Suprapubic skin (tissue), 3 donors: ENCODE measurements at regions not wholly inside any gene's neighbourhood (a gene's known extent, or its start where the extent isn't known, plus 50 kb on each side); places are given as distances from the start of the nearest gene placed in this dataset.

Source experiments
- CTCF ChIP-seq, 2 donors: fragments of 200-600 bp in 1 of 2; fragments of 450-650 bp in 1 of 2; sonication (generic) in 1 of 2; IDR thresholded peaks; one replicate each; pipeline ENCODE4 v1.5.1; 2016 to 2019; ENCODE audit warnings: antibody characterized with exemption in 2 of 2, mild to moderate bottlenecking in 1 of 2, moderate library complexity in 1 of 2
- EP300 ChIP-seq: sonication (generic); formaldehyde crosslinking; IDR thresholded peaks from one replicate; pipeline ENCODE4 v1.6.1; 2017; ENCODE audit warnings: antibody characterized with exemption
- POLR2A ChIP-seq, 2 donors: fragments of 450-650 bp; IDR thresholded peaks; one replicate each; pipeline ENCODE4 v1.6.1; 2017; ENCODE audit warnings: antibody characterized with exemption in 2 of 2, mild to moderate bottlenecking in 2 of 2, moderate library complexity in 2 of 2

DNA sequence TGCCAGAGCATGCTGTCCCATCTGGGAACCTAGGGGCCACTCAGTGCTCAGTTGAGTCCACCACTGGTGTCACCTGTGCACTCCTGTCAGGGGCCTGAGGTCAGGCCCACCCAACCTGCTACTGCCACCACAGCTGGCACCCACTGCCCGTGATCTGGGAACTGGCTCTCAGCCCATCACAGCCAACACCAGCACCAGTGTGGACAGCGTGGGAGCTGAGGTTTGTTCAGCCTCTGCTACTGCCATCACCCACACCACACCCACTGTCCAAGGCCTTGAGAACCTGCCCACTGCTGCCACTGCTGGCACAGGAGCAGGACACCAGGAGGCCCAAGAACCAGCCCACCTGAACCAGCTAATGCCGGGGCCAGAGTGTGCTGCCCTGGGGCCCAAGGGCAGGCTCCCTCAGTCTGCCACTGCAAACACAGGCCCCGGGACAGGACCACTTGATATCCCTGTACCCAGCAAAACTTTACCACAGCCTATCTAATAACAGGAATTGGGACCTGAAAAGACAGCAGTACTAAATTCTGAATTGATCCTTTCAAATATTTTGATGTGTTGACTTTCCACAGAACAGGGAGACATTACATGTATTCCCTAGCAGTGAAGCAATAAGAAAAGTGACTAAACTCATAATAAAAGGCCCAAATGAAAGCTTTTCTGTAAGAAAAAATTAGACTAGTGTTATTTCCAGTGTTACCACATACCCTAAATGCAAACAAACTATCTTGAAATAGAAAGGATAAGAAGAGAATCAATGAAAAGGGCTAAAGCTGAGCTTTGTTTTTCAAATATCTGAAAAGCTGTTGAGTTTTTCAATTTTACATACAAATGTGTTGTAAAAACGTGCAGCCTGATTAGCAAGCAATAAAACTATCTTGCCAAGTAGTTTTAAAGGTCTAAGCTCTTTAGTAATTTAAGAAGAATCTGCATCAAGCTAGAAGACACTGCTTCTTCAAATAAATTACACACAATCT is 640.7 kb downstream of the METTL4 start:
- TF ChIP-seq CTCF (IDR thresholded peaks at IDR 0.05) (no peak), POLR2A (IDR thresholded peaks at IDR 0.05) (no peak), EP300 (no peak)
